Endodermal cell (in vitro differentiated cells): ENCODE measurements at regions not wholly inside any gene's neighbourhood (a gene's known extent, or its start where the extent isn't known, plus 50 kb on each side); places are given as distances from the start of the nearest gene placed in this dataset.

Source experiments
- DNase-seq: peaks from one replicate; pipeline ENCODE4 v3.0.0-alpha.2; 2017
- H3K27ac ChIP-seq: 2 replicates; pipeline ENCODE4 v1.5.1; 2013; ENCODE audit warnings: mild to moderate bottlenecking, low read depth, low read length, moderate library complexity
- H3K27me3 ChIP-seq: 2 replicates; pipeline ENCODE4 v1.6.1; 2013; ENCODE audit warnings: mild to moderate bottlenecking, low read length, moderate library complexity; ENCODE audit not compliant: insufficient read depth, control insufficient read depth, poor library complexity, severe bottlenecking
- H3K36me3 ChIP-seq: 2 replicates; pipeline ENCODE4 v1.7.0; 2013; ENCODE audit warnings: mild to moderate bottlenecking, low read length, moderate library complexity; ENCODE audit not compliant: control insufficient read depth, insufficient read depth
- H3K4me1 ChIP-seq: one replicate; pipeline ENCODE4 v1.7.0; 2013; ENCODE audit warnings: low read length; ENCODE audit not compliant: control insufficient read depth, insufficient read depth
- H3K4me3 ChIP-seq: 2 replicates; pipeline ENCODE4 v1.5.1; 2013; ENCODE audit warnings: mild to moderate bottlenecking, low read length, moderate library complexity
- H3K9ac ChIP-seq: 2 replicates; pipeline ENCODE4 v1.6.1; 2013; ENCODE audit warnings: mild to moderate bottlenecking, low read length, moderate library complexity; ENCODE audit not compliant: poor library complexity, severe bottlenecking; ENCODE audit errors: extremely low read depth
- H3K9me3 ChIP-seq: 2 replicates; pipeline ENCODE4 v1.6.1; 2013; ENCODE audit warnings: mild to moderate bottlenecking, low read length, moderate library complexity; ENCODE audit not compliant: control insufficient read depth
- H3K27ac Mint-ChIP-seq: 2 replicates; pipeline ENCODE4 v1.8.0; 2020; ENCODE audit warnings: mixed read lengths
- H3K27me3 Mint-ChIP-seq: 2 replicates; pipeline ENCODE4 v1.8.0; 2021; ENCODE audit warnings: mild to moderate bottlenecking, mixed read lengths; ENCODE audit not compliant: insufficient read depth
- H3K36me3 Mint-ChIP-seq: 2 replicates; pipeline ENCODE4 v1.8.0; 2020; ENCODE audit warnings: low read depth, mixed read lengths
- H3K4me1 Mint-ChIP-seq: 2 replicates; pipeline ENCODE4 v1.8.0; 2020; ENCODE audit warnings: mixed read lengths
- H3K4me3 Mint-ChIP-seq: 2 replicates; pipeline ENCODE4 v1.8.0; 2020; ENCODE audit warnings: mild to moderate bottlenecking, moderate library complexity, mixed read lengths
- H3K9me3 Mint-ChIP-seq: 2 replicates; pipeline ENCODE4 v1.8.0; 2020; ENCODE audit warnings: mild to moderate bottlenecking, mixed read lengths
- WGBS, 2 experiments: methylation state at CpG; one replicate each; pipeline versions ENCODE4 v1.1.5 to v1.1.7; 2013; ENCODE audit warnings: missing lambda C conversion rate in 2 of 2, mixed read lengths in 1 of 2; ENCODE audit not compliant: insufficient coverage in 1 of 2, insufficient read length in 1 of 2; 5-methylcytosine and 5-hydroxymethylcytosine counted together
- TF ChIP-seq, protein P1 (sequence below): fragments of 200-600 bp; sonication (generic); conservative IDR thresholded peaks from 2 replicates; pipeline ENCODE4 v1.5.0; 2021; ENCODE audit warnings: antibody characterized with exemption, mild to moderate bottlenecking

DNA sequence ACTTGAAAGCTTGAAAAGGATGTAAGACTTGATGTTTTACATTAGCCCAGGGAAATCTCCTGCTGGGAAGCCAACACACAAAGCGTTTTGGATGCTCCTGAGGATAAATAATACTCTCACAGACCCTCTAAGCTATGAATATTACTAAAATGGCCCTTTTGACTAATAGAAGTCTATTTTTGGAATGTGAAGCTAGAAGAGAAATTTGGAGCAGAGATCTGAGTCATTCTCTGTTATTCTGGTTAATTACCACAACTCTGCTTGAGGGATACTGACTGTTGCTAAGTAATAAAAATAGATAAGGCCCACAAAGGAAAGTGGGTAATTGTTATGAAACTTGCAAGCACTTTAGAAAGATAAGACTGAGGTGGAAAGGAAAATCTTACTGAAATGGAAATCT lies 346.2 kb upstream of the STXBP6 start:
- no peak overlapping the region for H3K4me3 ChIP-seq
- no peak overlapping the region for H3K4me3 Mint-ChIP-seq
- peaks cover 4% of the 10 kb centered on the region for H3K4me1 ChIP-seq
- H3K9ac ChIP-seq = no peak overlapping the region
- H3K36me3 ChIP-seq = no peaks in the 10 kb centered on the region
- no peak overlapping the region for H3K27ac Mint-ChIP-seq
- H3K4me1 Mint-ChIP-seq = peaks cover 10% of the 10 kb centered on the region
- H3K27me3 ChIP-seq = no peaks in the 10 kb centered on the region
- no peaks in the 10 kb centered on the region for H3K9me3 Mint-ChIP-seq
- no peaks in the 10 kb centered on the region for H3K9me3 ChIP-seq
- no peak overlapping the region for H3K27ac ChIP-seq
- no peak for DNase-seq
- 100% methylated on average over 1 of the region's 1 CpG; no CpG with 5 or more reads in 1 of the 2 experiments for WGBS, 2 experiments
- H3K27me3 Mint-ChIP-seq = peaks cover 2% of the 10 kb centered on the region
- TF ChIP-seq, protein P1, sequence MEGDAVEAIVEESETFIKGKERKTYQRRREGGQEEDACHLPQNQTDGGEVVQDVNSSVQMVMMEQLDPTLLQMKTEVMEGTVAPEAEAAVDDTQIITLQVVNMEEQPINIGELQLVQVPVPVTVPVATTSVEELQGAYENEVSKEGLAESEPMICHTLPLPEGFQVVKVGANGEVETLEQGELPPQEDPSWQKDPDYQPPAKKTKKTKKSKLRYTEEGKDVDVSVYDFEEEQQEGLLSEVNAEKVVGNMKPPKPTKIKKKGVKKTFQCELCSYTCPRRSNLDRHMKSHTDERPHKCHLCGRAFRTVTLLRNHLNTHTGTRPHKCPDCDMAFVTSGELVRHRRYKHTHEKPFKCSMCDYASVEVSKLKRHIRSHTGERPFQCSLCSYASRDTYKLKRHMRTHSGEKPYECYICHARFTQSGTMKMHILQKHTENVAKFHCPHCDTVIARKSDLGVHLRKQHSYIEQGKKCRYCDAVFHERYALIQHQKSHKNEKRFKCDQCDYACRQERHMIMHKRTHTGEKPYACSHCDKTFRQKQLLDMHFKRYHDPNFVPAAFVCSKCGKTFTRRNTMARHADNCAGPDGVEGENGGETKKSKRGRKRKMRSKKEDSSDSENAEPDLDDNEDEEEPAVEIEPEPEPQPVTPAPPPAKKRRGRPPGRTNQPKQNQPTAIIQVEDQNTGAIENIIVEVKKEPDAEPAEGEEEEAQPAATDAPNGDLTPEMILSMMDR = no peak
- H3K36me3 Mint-ChIP-seq = no peaks in the 10 kb centered on the region

DNA sequence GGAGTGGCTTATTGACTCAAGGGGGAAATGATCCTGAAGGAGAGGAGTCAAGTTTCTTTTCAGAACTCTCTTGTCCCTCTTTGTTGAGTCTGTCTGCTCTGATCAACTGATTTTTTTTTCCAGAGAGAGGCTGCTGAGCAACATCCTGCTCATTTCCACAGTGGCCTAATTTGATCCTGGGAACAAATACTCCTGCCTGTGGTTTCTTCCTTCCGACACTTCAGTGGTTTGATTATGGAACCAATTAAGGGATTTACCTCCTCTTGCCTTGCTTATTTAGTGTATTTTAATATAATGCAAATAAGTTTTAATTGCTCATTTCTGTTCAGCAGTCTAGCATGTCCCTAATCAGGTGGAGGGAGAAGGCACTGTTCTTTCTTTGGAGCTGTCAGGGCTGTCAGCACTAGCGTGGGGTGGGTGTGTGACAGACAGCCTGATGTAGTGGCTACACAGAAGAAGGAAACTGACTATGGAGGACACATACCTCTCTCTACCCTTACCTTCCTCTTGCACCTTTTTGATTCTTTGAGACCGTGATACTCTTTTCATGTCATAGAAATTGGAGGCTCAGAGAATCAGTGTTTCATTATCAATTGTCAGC lies 344.9 kb upstream of the STXBP6 start:
- Histone ChIP-seq H3K4me1 (peaks cover 4% of the 10 kb centered on the region), H3K27me3 (no peaks in the 10 kb centered on the region), H3K9ac (no peak overlapping the region), H3K27ac (no peak overlapping the region), H3K9me3 (no peaks in the 10 kb centered on the region), H3K4me3 (no peak overlapping the region), H3K36me3 (no peaks in the 10 kb centered on the region)
- no peaks in the 10 kb centered on the region for H3K36me3 Mint-ChIP-seq
- no peak overlapping the region for H3K27ac Mint-ChIP-seq
- peaks cover 10% of the 10 kb centered on the region for H3K4me1 Mint-ChIP-seq
- TF ChIP-seq, protein P1 = no peak
- DNase-seq = no peak
- H3K9me3 Mint-ChIP-seq = no peaks in the 10 kb centered on the region
- H3K4me3 Mint-ChIP-seq = no peak overlapping the region
- H3K27me3 Mint-ChIP-seq = no peaks in the 10 kb centered on the region
- 88 to 92% methylated on average over 1 to 3 of the region's 3 CpGs for WGBS, 2 experiments

DNA sequence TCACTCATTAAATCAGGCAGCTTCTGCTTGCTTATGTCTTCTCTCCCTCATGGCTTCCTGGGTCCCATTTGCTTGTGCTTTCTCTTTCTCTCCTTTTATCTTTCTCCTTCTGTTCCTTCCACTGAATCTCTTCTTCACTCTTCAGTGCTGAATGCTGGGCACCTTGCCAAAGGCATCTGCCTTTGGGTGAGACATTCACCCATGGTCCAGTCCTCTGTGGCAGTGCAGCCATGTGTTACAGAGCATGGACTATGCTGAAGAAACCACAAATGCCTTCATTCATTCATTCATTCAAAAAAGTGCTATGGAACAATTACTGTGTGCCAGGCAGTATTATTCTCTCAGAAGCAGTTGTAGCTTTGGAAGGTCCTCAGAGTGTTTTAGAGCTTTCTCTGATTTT lies 344.4 kb upstream of the STXBP6 start:
- Mint-ChIP-seq H3K9me3 (no peaks in the 10 kb centered on the region), H3K4me3 (no peak overlapping the region), H3K4me1 (peaks cover 10% of the 10 kb centered on the region), H3K27ac (no peak overlapping the region), H3K27me3 (no peaks in the 10 kb centered on the region), H3K36me3 (no peaks in the 10 kb centered on the region)
- no peak overlapping the region for H3K9ac ChIP-seq
- peaks cover 4% of the 10 kb centered on the region for H3K4me1 ChIP-seq
- no peaks in the 10 kb centered on the region for H3K36me3 ChIP-seq
- H3K27ac ChIP-seq = no peak overlapping the region
- no peak overlapping the region for H3K4me3 ChIP-seq
- TF ChIP-seq, protein P1 = no peak
- no peaks in the 10 kb centered on the region for H3K27me3 ChIP-seq
- no peaks in the 10 kb centered on the region for H3K9me3 ChIP-seq
- DNase-seq = no peak
